MV-4-11 (cell line): ENCODE measurements at regions not wholly inside any gene's neighbourhood (a gene's known extent, or its start where the extent isn't known, plus 50 kb on each side); places are given as distances from the start of the nearest gene placed in this dataset.
A peak's percentile ranks its signal among the peaks of the same experiment; 100 is the strongest.

ENCODE experiments used
- DNase-seq: peaks from one replicate; lab custom pipeline; 2025; lab: John Stamatoyannopoulos, UW

DNA sequence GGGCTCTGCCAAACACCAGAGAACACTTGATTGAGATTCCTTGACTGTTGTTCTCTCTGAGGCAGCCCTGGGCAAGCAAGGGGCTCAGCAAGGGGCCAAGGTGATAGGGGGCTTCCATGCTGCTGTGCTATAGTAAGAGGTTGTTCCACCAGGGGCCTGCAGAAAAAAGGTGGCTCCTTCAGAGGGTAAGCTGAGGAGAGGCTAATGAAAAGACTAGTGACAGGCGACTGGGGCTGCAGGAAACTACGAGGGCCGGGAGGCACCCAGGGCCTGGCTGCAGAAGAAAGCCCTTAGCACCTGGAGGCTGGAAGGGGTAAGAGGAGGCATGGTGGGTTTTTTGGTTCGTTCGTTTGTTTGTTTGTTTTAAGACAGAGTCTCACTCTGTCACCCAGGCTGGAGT lies 88.0 kb upstream of the CTNNA1 start:
- no peak for DNase-seq

- peak; percentile 8 for DNase-seq
These were observed 88.8 kb upstream of the CTNNA1 start for GRCh38 chr5:138664276-138664943.

- no peak for DNase-seq
These were observed 88.4 kb upstream of the HSPA9 start for GRCh38 chr5:138663561-138663960.

- DNase-seq, result peak; percentile 84
These were observed 87.8 kb upstream of the HSPA9 start for GRCh38 chr5:138663009-138663408.

DNA sequence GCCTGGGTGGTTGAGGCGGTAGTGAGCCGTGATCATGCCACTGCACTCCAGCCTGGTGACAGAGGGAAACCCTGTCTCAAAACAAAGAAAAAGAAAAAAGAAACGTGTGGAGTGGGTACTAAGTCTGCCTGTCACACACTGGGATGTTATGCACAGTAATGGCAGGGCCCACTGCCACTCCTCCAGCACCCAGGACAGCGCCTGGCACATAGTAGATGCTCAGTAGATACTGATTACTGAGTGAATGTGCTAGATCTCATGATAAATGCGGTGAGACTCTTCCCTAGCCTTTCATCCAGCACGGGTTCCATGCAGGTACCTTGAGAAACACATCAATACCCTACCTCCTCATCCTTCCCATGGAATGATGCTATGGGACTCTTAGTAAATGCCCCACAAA lies 87.4 kb upstream of the HSPA9 start:
- peak; percentile 69 for DNase-seq

DNA sequence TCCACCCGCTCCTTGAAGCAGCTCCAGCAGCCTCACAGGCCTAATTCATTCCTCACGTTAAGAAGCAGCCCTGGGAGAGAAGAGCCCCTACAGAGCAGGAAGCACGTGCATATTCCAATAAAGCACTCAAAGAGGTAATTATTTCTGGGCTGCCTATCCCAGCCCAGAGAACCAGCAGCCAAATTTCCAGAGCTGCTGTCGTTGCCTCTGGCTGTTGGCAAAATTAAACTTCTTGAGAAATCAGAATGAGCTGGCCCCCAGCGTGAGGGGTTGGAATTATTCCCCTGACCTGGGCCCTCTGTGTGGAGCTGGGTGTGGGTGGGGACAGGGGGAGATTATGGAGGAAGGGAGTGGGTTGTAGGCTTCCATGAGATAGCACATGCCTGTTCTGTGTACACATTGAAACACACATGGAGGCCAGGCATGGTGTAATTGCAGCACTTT lies 86.8 kb upstream of the HSPA9 start:
- DNase-seq, result no peak

GRCh38 chr5:138661291-138661960 lies 86.2 kb upstream of the HSPA9 start:
- DNase-seq, result peak; percentile 87

DNA sequence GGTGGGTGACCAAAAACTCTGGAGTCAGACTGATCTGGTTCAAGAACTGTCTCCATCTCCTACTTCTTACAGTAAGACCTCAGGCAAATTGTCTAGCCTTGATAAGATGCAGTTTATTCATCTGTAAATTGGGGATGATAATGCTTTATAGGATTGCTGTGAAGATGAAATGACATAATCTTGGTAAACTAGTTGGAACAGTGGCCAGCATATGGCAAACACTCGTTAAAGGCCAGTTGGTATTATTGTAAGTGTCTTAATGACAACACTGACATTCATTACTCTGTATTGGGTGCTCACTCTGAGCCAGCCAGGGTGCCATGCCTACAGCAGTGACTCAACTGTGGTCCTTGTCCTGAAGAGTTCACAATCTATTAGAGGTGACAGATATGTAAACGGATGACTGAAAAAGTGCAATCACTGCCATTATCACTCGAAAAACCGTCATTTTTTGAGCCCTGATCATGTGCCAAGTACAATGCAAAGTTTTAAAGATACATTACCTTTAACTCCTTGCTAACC lies 84.9 kb upstream of the HSPA9 start:
- no peak for DNase-seq

DNA sequence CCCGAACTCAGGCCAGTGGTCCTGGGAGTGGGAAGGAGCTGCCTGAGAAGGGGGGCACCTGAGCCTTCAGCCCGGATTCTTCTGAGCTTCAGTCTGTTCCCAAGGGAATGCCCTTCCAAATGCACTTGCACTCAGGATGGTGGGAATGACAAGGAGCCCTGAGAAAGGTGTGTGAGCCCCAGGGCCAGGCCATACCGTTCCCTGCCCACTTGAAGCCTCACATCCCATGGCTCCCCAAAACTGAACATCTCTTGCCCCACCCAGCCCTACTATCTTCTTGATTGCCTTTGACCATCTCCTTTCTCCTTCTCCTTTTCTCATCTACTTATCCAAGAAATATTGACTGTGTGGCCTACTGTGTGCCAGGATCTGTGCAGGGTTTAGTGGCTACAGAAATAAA lies 84.4 kb upstream of the HSPA9 start:
- DNase-seq, result no peak

GRCh38 chr5:138659121-138659520 lies 83.9 kb upstream of the HSPA9 start:
- DNase-seq, result no peak

DNA sequence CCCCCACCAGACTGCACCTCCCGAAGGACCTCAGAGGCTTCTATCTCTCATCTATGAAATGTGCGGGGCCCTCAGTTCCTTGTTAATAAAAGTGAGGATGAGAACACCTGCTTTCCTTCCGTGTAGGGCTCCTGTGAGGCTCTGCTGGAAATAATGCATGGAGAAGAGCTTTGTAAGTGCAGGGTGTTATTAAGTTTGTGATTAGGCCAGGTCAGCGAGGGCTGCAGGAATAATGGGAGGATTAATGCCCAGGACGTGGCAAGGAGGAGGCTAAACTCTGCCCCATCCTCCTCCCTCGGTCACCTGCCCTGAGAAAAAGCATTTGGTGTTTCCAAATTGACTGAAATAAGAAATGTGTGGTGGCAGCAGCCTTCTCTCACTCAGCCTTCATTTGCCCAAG lies 83.5 kb upstream of the HSPA9 start:
- DNase-seq, result no peak

- DNase-seq, result no peak
These were observed 82.2 kb upstream of the HSPA9 start for GRCh38 chr5:138657360-138657759.

- no peak for DNase-seq
These were observed 81.7 kb upstream of the HSPA9 start for GRCh38 chr5:138656916-138657315.

DNA sequence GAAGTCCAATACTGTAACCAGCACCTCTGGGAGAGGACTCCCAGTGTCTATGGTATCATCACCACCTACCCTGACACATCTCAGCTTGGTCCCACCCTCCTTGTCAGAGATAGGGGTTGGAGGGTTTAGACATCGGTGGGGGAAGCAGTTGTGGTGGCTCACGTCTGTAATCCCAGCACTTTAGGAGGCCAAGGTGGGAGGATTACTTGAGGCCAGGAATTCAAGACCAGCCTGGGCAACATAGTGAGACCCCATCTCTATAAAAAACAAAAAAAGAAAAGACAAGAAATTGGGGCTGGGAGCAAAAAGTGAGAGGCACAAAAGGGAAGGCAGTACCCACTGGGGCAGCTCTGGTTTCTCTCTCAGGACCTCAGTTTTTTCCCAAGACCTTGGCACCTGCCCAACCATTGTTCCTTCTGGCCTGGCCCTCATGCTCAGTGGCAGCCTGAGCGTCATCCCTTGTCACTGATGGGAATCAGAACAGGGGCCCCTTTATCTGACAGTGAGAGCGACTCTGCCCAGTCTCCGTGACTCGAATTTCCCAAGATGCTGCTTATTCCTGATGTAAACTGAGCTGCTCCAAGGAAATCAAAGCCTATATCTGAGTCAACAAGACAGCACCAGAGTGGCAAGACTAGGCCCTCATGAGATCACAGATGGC lies 80.5 kb upstream of the HSPA9 start:
- DNase-seq, result no peak

- peak; percentile 70 for DNase-seq
These were observed 79.2 kb upstream of the HSPA9 start for GRCh38 chr5:138654281-138654867.

DNA sequence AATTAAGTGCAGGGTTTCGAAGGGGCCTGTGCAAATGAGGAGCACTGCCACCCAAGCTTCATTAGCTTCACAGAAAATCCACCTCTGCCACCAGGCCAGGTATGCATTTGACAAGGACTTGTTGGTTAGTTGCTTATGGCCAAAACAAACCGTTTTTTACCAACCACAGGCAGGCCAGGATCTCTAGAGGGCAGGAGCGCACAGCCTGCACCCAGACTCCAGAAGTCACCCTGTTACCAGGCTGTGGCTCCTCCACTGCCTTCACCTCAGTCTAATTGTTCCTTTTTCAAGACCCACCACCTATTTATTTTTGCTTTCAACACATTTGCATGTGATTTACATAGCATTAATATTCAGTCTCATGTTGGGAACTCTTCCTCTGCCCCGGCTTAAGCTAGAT lies 78.3 kb upstream of the HSPA9 start:
- DNase-seq, result no peak

DNA sequence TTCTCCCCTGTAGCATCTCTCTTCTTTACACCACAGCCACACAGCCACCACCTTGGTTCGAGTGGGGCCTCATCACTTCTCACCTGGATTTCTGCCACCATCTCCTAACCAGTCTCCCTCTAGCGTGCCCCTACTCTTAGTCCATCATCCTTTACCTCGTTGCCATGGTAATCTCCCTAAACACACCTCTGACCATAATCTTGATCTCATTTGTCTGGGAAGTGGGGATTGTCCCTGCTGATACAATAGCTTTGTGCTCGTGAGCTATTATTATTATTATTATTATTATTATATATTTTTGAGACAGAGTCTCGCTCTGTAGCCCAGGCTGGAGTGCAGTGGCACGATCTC lies 76.5 kb upstream of the HSPA9 start:
- DNase-seq, result no peak

DNA sequence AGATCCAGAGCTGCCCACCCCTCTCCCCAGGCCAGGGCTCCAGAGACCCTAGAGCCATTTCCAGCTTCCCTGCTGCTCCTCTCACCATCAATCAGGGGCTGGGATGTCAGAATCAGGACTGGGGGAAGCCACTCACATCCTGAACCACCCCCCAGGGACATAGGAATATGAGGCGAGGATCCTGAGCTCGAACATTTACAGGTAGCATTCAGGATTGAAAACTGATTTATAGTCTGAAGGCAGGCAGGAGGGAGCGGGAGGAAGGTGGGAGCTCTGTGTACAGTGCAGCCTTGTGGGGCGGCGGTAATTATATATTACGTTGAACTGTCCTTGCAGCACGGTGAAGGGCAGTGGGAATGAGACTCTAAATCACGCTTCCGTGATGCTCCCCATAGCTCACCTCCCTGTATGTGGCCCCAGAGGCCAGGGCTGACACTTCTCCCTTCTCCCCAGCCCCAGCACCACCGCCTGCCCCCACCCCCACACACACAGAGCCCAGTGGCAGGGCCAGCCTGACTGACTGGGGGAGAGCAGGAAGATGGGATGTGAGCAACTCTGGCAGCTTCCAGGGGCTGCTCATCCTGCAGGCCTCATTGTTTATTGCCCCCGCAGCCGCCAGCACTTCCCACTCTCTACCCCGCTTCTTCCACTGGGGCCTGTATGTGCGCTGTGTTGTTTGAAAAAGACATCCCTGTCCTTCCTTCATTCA lies 76.0 kb upstream of the HSPA9 start:
- DNase-seq, result no peak

DNA sequence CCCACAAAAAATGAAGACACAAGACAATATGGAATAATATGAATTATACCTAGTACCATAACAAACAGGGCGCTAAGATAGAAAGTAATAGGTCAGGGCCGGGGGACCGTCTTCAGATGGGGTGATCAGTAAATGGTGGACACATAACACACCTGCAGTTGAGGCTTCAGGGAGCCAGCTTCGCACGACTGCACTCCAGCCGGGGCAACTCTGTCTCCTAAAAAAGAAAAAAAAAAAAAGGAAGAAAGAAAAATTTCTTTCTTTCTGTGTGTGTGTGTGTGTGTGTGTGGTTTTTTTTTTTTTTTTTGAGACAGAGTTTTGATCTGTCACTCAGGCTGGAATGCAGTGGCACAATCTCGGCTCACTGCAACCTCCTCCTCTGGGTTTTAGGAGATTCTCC lies 75.0 kb upstream of the HSPA9 start:
- peak; percentile 33 for DNase-seq

GRCh38 chr5:138649775-138650174 lies 74.6 kb upstream of the HSPA9 start:
- no peak for DNase-seq

GRCh38 chr5:138649316-138649720 lies 74.1 kb upstream of the HSPA9 start:
- no peak for DNase-seq

DNA sequence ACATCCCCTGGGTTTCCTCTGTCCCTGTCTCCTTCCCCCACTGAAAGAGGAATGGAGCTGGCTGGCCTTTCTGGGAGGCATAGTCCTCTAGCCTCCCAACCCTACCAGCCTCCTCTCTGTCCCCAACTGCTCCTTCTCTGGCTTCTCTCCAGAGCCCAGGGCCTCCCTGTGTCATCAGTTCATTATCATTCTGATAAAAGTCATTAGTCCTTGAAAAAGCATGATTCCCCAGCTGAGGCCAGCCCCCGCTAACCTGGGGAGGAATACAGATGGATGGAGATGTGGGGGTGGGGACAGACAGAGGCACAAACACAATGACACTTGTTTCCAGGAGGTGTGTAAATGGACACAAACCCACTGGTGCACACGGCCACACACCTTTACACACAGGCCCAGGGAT lies 73.6 kb upstream of the HSPA9 start:
- no peak for DNase-seq
